GM19395 (cell line): ENCODE measurements at regions not wholly inside any gene's neighbourhood (a gene's known extent, or its start where the extent isn't known, plus 50 kb on each side); places are given as distances from the start of the nearest gene placed in this dataset.

Experiments used
- ATAC-seq: cut with Tn5 transposase; IDR thresholded peaks from one replicate; pipeline ENCODE4 v1.9.1; 2021; ENCODE audit warnings: mild to moderate bottlenecking, moderate library complexity; ENCODE audit not compliant: unreplicated experiment

DNA sequence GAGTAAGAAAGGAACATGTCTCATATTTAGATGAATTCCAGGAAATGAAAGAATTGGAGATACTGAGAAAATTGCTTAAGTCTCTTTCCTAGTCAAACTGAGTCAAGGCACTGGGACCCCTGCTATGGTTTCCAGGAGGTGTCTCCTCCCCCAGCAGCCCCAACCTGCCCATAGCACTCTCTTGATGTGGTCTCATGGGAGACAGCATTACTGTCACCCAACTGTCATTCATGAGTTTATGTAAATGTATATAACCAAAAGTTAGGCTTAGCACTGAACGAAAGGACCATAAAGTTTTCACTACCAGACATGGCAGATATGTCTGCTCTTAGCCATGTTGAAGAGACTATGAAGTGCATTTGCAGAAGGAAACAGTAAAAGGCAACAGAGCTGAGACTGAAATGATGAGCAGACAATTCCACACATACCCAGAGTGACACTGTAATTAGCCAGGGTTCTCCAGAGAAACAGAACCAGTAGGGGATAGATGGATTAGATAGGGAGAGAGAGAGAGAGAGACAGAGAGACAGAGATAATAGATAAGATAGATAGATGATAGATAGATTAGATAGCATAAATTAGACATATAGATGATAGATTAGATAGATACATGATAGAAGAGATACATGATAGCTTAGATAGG is 328.1 kb downstream of the BRD1 start:
- no peak for ATAC-seq

DNA sequence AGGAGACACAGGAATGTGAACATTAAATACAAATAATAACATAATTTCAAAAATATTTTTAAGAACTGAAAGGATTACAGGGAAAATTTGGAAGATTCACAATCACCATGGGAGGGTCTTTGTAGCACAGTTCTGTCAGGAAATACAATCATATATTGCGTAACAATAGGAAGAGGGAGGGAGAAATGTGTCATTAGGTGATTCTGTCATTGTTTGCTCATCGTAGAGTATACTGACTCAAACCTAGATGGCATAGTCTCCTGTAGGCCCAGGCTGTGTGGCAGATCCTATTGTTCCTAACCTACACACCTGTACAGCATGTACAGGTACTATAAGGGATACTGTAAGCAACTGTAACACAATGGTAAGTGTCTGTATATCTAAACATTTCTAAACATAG is 330.4 kb downstream of the BRD1 start:
- ATAC-seq = no peak

- ATAC-seq = no peak
Measured at GRCh38 chr22:49494555-49494954, 333.1 kb downstream of the BRD1 start.

- ATAC-seq = no peak
Measured at GRCh38 chr22:49492741-49493251, 334.9 kb downstream of the BRD1 start.

- ATAC-seq = no peak
Measured at GRCh38 chr22:49492308-49492707, 335.4 kb downstream of the BRD1 start.

DNA sequence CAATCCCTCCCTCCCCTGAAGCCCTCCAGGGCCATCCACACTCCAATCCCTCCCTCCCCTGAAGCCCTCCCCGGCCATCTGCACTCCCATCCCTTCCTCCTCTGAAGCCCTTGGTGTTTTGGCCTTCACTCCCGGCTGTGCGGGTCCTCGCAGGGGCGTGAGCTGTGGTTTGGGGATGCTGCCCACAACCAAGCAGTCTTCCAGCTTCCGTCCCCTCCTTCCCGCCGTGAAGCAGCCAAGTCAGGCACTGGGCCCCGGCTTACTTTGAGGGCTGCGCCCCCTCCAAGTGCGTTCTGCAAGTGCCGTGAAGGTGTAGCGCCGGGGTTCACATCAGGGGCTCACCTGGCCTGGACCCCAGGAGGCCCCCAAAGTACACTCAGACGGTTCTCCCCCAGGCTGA is 335.9 kb downstream of the BRD1 start:
- no peak for ATAC-seq

GRCh38 chr22:49491221-49491635 is 336.4 kb downstream of the BRD1 start:
- ATAC-seq = no peak

- no peak for ATAC-seq
Measured at GRCh38 chr22:49490692-49491091, 337.0 kb downstream of the BRD1 start.

GRCh38 chr22:49489821-49490220 is 337.9 kb downstream of the BRD1 start:
- no peak for ATAC-seq

GRCh38 chr22:49488943-49489342 is 338.7 kb downstream of the BRD1 start:
- no peak for ATAC-seq

- no peak for ATAC-seq
Measured at GRCh38 chr22:49487950-49488349, 339.7 kb downstream of the BRD1 start.

- no peak for ATAC-seq
Measured at GRCh38 chr22:49486225-49486624, 341.4 kb downstream of the BRD1 start.

GRCh38 chr22:49483946-49484345 is 343.7 kb downstream of the BRD1 start:
- no peak for ATAC-seq

DNA sequence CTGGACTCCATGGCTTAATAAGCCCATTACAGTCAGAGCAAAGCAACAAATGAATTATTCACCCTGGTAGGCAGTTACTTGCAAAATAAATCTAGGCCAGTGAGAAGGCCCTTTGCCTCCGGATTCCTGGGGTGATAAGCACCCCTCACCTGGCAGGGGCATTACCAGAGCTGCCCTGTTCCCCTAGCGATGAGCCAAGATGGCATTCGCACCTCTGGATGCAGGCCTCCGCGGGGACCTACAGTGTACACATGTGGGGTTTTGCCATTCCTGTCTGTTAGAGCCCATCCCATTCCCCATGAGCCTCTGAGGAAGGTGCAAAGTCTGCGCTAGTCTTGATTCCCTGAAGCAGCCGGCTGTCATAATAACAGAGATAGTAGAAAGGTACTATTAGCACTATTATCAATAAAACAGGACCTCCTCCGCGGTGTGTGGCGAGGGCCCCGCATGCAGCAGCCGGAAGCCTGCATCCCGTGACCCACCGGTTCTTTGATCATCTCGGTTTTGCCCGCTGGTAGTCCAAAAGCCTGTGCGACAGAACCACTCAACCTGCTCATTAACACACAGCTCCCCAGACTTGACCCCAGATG is 344.3 kb downstream of the BRD1 start:
- no peak for ATAC-seq

- ATAC-seq = no peak
Measured at GRCh38 chr22:49482811-49483210, 344.9 kb downstream of the BRD1 start.

- no peak for ATAC-seq
Measured at GRCh38 chr22:49481659-49482399, 345.8 kb downstream of the BRD1 start.

- ATAC-seq = no peak
Measured at GRCh38 chr22:49480896-49481658, 346.6 kb downstream of the BRD1 start.

DNA sequence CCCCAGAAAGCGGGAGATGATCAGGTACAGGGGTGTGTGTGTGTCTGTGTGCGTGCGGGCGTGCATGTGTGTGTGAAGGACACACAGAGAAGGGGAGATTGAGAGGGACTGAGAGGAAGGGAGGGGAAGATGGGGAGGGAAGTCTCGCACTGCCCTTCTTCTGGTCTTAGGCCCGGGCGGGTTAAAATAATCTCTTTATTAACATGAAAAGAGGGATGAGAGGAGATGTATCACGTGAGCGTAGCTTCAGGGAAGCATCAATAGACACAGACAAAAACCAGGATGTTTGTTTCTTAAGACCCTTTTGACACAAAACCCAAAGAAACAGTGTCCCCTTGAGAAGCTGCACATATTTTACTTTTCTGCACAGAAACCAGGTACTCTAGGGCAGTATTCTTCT is 347.3 kb downstream of the BRD1 start:
- no peak for ATAC-seq

GRCh38 chr22:49479566-49479965 is 348.1 kb downstream of the BRD1 start:
- ATAC-seq = no peak

GRCh38 chr22:49476800-49477400 is 350.8 kb downstream of the BRD1 start:
- no peak for ATAC-seq

DNA sequence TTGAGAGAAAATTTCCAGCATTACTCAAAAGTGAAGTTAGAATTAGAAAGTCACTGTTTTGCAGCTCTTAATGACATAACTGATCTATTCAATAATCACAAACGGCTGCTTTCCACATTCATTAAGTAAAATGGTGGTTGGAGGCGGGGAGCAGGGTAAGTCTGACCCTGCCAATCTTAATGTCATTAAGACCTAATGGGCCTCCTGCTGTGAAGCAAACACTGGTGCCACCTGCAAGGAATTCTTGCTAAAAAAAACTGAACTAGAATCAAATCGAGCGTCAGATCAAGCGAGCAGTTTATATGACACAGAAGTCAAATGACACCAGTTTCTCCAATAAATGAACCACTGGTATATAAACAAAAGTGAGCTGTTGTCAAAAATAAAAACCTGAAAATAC is 351.5 kb downstream of the BRD1 start:
- ATAC-seq = no peak
